A673 (cell line): ENCODE measurements at regions not wholly inside any gene's neighbourhood (a gene's known extent, or its start where the extent isn't known, plus 50 kb on each side); places are given as distances from the start of the nearest gene placed in this dataset.

Source experiments
- CTCF ChIP-seq: fragments of 300-800, 200-600 bp; sonication (generic); conservative IDR thresholded peaks from 2 replicates; pipeline ENCODE4 v1.5.1; 2017; ENCODE audit warnings: low read depth, mild to moderate bottlenecking, antibody characterized with exemption, low read length, moderate library complexity, mixed read lengths
- EZH2 ChIP-seq: fragments of 200-600 bp; sonication (generic); IDR thresholded peaks from 2 replicates; pipeline ENCODE4 v1.6.1; 2017; ENCODE audit warnings: borderline replicate concordance, low read depth, mild to moderate bottlenecking, mixed read lengths, antibody characterized with exemption, low read length; ENCODE audit not compliant: poor library complexity, severe bottlenecking

GRCh38 chr6:101312652-101313051 lies 80.9 kb upstream of the GRIK2 start:
- no peak for TF ChIP-seq CTCF
- no peak for TF ChIP-seq EZH2
